ENCODE measurements at regions not wholly inside any gene's neighbourhood (a gene's known extent, or its start where the extent isn't known, plus 50 kb on each side); places are given as distances from the start of the nearest gene placed in this dataset.

DNA sequence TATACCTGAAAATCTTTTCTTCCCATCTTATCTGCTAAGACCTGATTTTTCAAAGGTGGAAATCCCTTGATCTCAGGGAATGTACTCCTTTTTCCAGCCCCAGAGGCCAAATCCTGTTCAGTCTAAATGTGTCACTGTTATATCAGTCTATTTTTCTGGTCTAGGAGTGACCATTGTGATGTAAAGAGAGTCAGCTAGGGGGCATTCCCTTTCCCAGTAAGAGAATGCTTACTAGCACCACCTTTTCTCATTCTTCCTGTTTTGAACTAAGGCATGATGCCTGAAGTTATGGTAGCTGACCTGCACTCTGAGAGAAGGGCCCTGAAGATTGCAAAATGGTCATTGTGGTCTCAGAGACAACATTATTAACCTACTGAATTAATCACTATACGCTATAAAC is 124.1 kb upstream of the XIRP2 start:
- no peaks in the 10 kb centered on the region for H3K79me2 ChIP-seq (ENCODE audit: control insufficient read depth, insufficient read depth, low read length)
- no peaks in the 10 kb centered on the region for H3K9me3 ChIP-seq (replicated peaks; ENCODE audit: control insufficient read depth, insufficient read depth, low read depth, low read length)
- no peak overlapping the region for H3K9ac ChIP-seq (ENCODE audit: insufficient read depth in 1 of 2, low read depth in 2 of 2, low read length in 2 of 2)
- no peaks in the 10 kb centered on the region for H3K9me1 ChIP-seq (ENCODE audit: control insufficient read depth, insufficient read depth, low read length)
- no peak overlapping the region for H3K27ac ChIP-seq (ENCODE audit: extremely low read depth, low read depth, low read length)
- DNase-seq (ENCODE audit: extremely low read depth in 1 of 4, low spot score in 3 of 4) (no peak), FAIRE-seq (no peak), ATAC-seq (no peak)
- ChIA-PET POLR2A (interaction anchor here (0.6 kb wide), 1 partner anchor 152 kb away, joined by 3 read pairs; no protein-coding TSS in a partner anchor), CTCF (ENCODE audit: low intra/inter-chr PET ratio) (no interaction called here)
- H2AFZ ChIP-seq (ENCODE audit: low read depth, low read length): no peak overlapping the region
- intact Hi-C loops (cut with micrococcal nuclease): no loop called here
- BruUV-seq (replicated peaks): no TSS peak
- no peaks in the 10 kb centered on the region for H3K36me3 ChIP-seq (ENCODE audit: control insufficient read depth, insufficient read depth, low read length)
- in situ Hi-C loops (cut with MboI): no loop called here
- no peak overlapping the region for H3K4me2 ChIP-seq (ENCODE audit: insufficient read depth, low read length)
- H3K27me3 ChIP-seq (ENCODE audit: control insufficient read depth in 2 of 2, insufficient read depth in 2 of 2, low read length in 2 of 2): no peaks in the 10 kb centered on the region
- H4K20me1 ChIP-seq (replicated peaks; ENCODE audit: control insufficient read depth, insufficient read depth, low read length): no peaks in the 10 kb centered on the region
- no peaks in the 10 kb centered on the region for H3K4me1 ChIP-seq (replicated peaks in 1 of 2; ENCODE audit: control insufficient read depth in 2 of 2, insufficient read depth in 2 of 2, low read length in 2 of 2)
- H3K4me3 ChIP-seq: no peak overlapping the region
- no peak for TF ChIP-seq CSDE1 (IDR thresholded peaks at IDR 0.05)
- 0 out of 4 replicates have a peak, but pooled peaks of 1 of the 2 experiments have one; percentile 3 for TF ChIP-seq RAD21 (CRISPR knock-in tag; conservative IDR thresholded peaks at IDR 0.05 in 1 of 2, IDR thresholded peaks at IDR 0.05 in 1 of 2)
- 0% methylated on average over 1 of the region's 1 CpG for WGBS (ENCODE audit: insufficient coverage, low coverage, missing lambda C conversion rate)

DNA sequence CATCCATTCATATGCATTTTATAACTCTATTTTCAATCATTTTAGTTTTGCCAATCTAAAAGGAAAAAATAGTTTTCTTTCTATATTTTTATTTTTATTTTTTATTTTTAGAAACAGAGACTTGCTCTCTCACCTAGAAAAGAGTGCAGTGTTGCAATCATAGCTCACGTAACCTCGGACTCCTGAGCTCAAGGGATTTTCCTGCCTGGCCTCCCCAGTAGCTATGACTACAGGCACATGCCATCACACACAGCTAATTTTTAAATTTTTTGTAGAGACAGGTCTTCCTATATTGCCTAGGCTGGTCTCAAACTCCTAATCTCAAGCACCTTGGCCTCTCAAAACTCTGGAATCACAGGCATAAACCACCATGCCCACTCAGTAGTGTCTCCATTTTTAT is 125.5 kb upstream of the XIRP2 start:
- H3K4me2 ChIP-seq (ENCODE audit: insufficient read depth, low read length): no peak overlapping the region
- DNase-seq (ENCODE audit: extremely low read depth in 1 of 4, low spot score in 3 of 4): no peak
- FAIRE-seq: no peak
- no peaks in the 10 kb centered on the region for H4K20me1 ChIP-seq (replicated peaks; ENCODE audit: control insufficient read depth, insufficient read depth, low read length)
- H3K36me3 ChIP-seq (ENCODE audit: control insufficient read depth, insufficient read depth, low read length): no peaks in the 10 kb centered on the region
- no peak overlapping the region for H3K9ac ChIP-seq (ENCODE audit: insufficient read depth in 1 of 2, low read depth in 2 of 2, low read length in 2 of 2)
- no TSS peak for BruUV-seq (replicated peaks)
- H3K27me3 ChIP-seq (ENCODE audit: control insufficient read depth in 2 of 2, insufficient read depth in 2 of 2, low read length in 2 of 2): no peaks in the 10 kb centered on the region
- H3K4me3 ChIP-seq: no peak overlapping the region
- ChIA-PET POLR2A (interaction anchor here (0.7 kb wide), 1 partner anchor 419 kb away, joined by 3 read pairs; no protein-coding TSS in a partner anchor), CTCF (ENCODE audit: low intra/inter-chr PET ratio) (no interaction called here)
- H3K9me3 ChIP-seq (replicated peaks; ENCODE audit: control insufficient read depth, insufficient read depth, low read depth, low read length): no peaks in the 10 kb centered on the region
- in situ Hi-C loops (cut with MboI): no loop called here
- no peaks in the 10 kb centered on the region for H3K79me2 ChIP-seq (ENCODE audit: control insufficient read depth, insufficient read depth, low read length)
- WGBS (ENCODE audit: insufficient coverage, low coverage, missing lambda C conversion rate): 7% methylated on average over 2 of the region's 2 CpGs
- no peak overlapping the region for H3K27ac ChIP-seq (ENCODE audit: extremely low read depth, low read depth, low read length)
- intact Hi-C loops (cut with micrococcal nuclease): no loop called here
- no peaks in the 10 kb centered on the region for H3K9me1 ChIP-seq (ENCODE audit: control insufficient read depth, insufficient read depth, low read length)
- no peak for ATAC-seq
- H3K4me1 ChIP-seq (replicated peaks in 1 of 2; ENCODE audit: control insufficient read depth in 2 of 2, insufficient read depth in 2 of 2, low read length in 2 of 2): no peaks in the 10 kb centered on the region
- no peak overlapping the region for H2AFZ ChIP-seq (ENCODE audit: low read depth, low read length)
- TF ChIP-seq ZNF184 (CRISPR knock-in tag; IDR thresholded peaks at IDR 0.05) (no peak), ZNF551 (CRISPR knock-in tag; IDR thresholded peaks at IDR 0.05) (no peak), SIRT6 (IDR thresholded peaks at IDR 0.05; ENCODE audit: low read depth, low read length) (no peak), KAT7 (CRISPR knock-in tag; IDR thresholded peaks at IDR 0.05; ENCODE audit: borderline replicate concordance) (no peak), REST (IDR thresholded peaks at IDR 0.05; ENCODE audit: borderline replicate concordance) (no peak), REST (CRISPR knock-in tag; IDR thresholded peaks at IDR 0.05; ENCODE audit: low read depth) (no peak), NEUROD1 (IDR thresholded peaks at IDR 0.05; ENCODE audit: borderline replicate concordance, low read depth, low read length, partially characterized antibody) (no peak), ARNT (IDR thresholded peaks at IDR 0.05) (no peak)

All from K562 (cell line).